Endothelial cell of umbilical vein (primary cell): ENCODE measurements at regions not wholly inside any gene's neighbourhood (a gene's known extent, or its start where the extent isn't known, plus 50 kb on each side); places are given as distances from the start of the nearest gene placed in this dataset.

Experiments
- BruUV-seq: library from RNA; stranded (reverse); fragments of 400-500 nt; replicated peaks from 2 replicates; lab custom pipeline; 2021; lab: Mats Ljungman, UMichigan
- CTCF ChIA-PET: fragments of 300-600, 350-600 bp; sonication (Branson Sonifier 250); formaldehyde crosslinking; loops from one replicate; lab custom pipeline; 2021; ENCODE audit warnings: antibody characterized with exemption, inconsistent platforms; lab: Charles Lee
- POLR2A ChIA-PET: fragments of 300-600, 350-600 bp; sonication (Branson Sonifier 250); formaldehyde crosslinking; loops from one replicate; lab custom pipeline; 2021; ENCODE audit warnings: antibody characterized with exemption, inconsistent platforms; lab: Charles Lee
- DNase-seq: peaks from one replicate; pipeline ENCODE4 v3.0.0-alpha.2; 2011; ENCODE audit warnings: low read depth, low spot score
- FAIRE-seq: peaks from 2 replicates; lab custom pipeline; 2011; peaks lifted over from hg19 to GRCh38; lab: Jason Lieb, UNC
- H2AFZ ChIP-seq: 2 replicates; pipeline ENCODE4 v1.6.0; 2012; ENCODE audit warnings: low read depth, low read length, control low read depth, inconsistent platforms
- H3K27ac ChIP-seq: 2 replicates; pipeline ENCODE4 v1.5.1; 2011; ENCODE audit warnings: low read depth, mild to moderate bottlenecking, control low read depth, low read length, moderate library complexity; ENCODE audit not compliant: insufficient read depth
- H3K27me3 ChIP-seq, 2 experiments: 2 replicates each; pipeline versions ENCODE4 v1.6.0 to v1.6.1; 2011; ENCODE audit warnings: low read length in 2 of 2, mixed read lengths in 1 of 2; ENCODE audit not compliant: control insufficient read depth in 2 of 2, insufficient read depth in 2 of 2
- H3K36me3 ChIP-seq, 2 experiments: 2 replicates in 1 of 2; 3 replicates in 1 of 2; pipeline ENCODE4 v1.5.1; 2011; ENCODE audit warnings: low read length in 2 of 2, mild to moderate bottlenecking in 1 of 2, moderate library complexity in 1 of 2; ENCODE audit not compliant: control insufficient read depth in 2 of 2, insufficient read depth in 2 of 2; ENCODE audit errors: extremely low read depth in 1 of 2
- H3K4me1 ChIP-seq: 3 replicates; pipeline ENCODE4 v1.5.1; 2011; ENCODE audit warnings: mild to moderate bottlenecking, low read length; ENCODE audit not compliant: control insufficient read depth, insufficient read depth; ENCODE audit errors: extremely low read depth
- H3K4me2 ChIP-seq: 2 replicates; pipeline ENCODE4 v1.6.1; 2011; ENCODE audit warnings: low read length, control low read depth, mixed read lengths; ENCODE audit not compliant: insufficient read depth
- H3K4me3 ChIP-seq, 3 experiments: fragments of 200-600 bp in 1 of 3; sonication (generic), shearing (Covaris generic) in 1 of 3; replicated peaks in 1 of 3; 2 replicates each; pipeline ENCODE4 v1.5.1; 2011 to 2016; ENCODE audit warnings: control low read depth in 3 of 3, low read length in 3 of 3, mild to moderate bottlenecking in 2 of 3, inconsistent platforms in 1 of 3, low read depth in 1 of 3, moderate library complexity in 1 of 3; ENCODE audit not compliant: insufficient read depth in 1 of 3
- H3K79me2 ChIP-seq: 2 replicates; pipeline ENCODE4 v1.6.0; 2012; ENCODE audit warnings: low read length, inconsistent platforms; ENCODE audit not compliant: control insufficient read depth, insufficient read depth
- H3K9ac ChIP-seq: replicated peaks from 2 replicates; pipeline ENCODE3; 2011; ENCODE audit warnings: low read length, control low read depth; ENCODE audit not compliant: insufficient read depth; ENCODE audit errors: extremely low read depth
- H3K9me1 ChIP-seq: replicated peaks from 3 replicates; pipeline ENCODE4 v1.6.0; 2011; ENCODE audit warnings: mild to moderate bottlenecking, low read length; ENCODE audit not compliant: control insufficient read depth, insufficient read depth; ENCODE audit errors: extremely low read depth
- H3K9me3 ChIP-seq: replicated peaks from 2 replicates; pipeline ENCODE4 v1.5.1; 2012; ENCODE audit warnings: low read length, inconsistent platforms; ENCODE audit not compliant: control insufficient read depth, insufficient read depth
- H4K20me1 ChIP-seq: replicated peaks from 2 replicates; pipeline ENCODE3; 2011; ENCODE audit warnings: mild to moderate bottlenecking, low read length; ENCODE audit not compliant: control insufficient read depth, insufficient read depth; ENCODE audit errors: extremely low read depth
- EZH2 ChIP-seq: IDR thresholded peaks from 2 replicates; pipeline ENCODE4 v1.6.1; 2012; ENCODE audit warnings: borderline replicate concordance, low read depth, mild to moderate bottlenecking, moderate library complexity, low read length, inconsistent platforms; ENCODE audit not compliant: severe bottlenecking
- FOS ChIP-seq: IDR thresholded peaks from 2 replicates; pipeline ENCODE4 v1.6.1; 2011; ENCODE audit warnings: mild to moderate bottlenecking, low read length, moderate library complexity, borderline replicate concordance; ENCODE audit not compliant: insufficient read depth
- GATA2 ChIP-seq: IDR thresholded peaks from 2 replicates; pipeline ENCODE4 v1.7.0; 2011; ENCODE audit warnings: low read depth, mild to moderate bottlenecking, moderate library complexity, mixed read lengths, low read length; ENCODE audit not compliant: insufficient read length, insufficient read depth
- JUN ChIP-seq: IDR thresholded peaks from 2 replicates; pipeline ENCODE4 v1.6.1; 2011; ENCODE audit warnings: borderline replicate concordance, low read depth; ENCODE audit not compliant: insufficient read length, insufficient read depth
- MYC ChIP-seq: IDR thresholded peaks from one replicate; pipeline ENCODE4 v1.6.1; 2011; ENCODE audit warnings: mild to moderate bottlenecking, low read depth, low read length
- POLR2A ChIP-seq: IDR thresholded peaks from 2 replicates; pipeline ENCODE4 v1.6.1; 2012; ENCODE audit warnings: low read depth, mild to moderate bottlenecking, control low read depth, low read length
- POLR2AphosphoS5 ChIP-seq: IDR thresholded peaks from 2 replicates; pipeline ENCODE4 v1.6.1; 2012; ENCODE audit warnings: low read depth, mild to moderate bottlenecking, control low read depth, low read length, moderate library complexity; ENCODE audit not compliant: insufficient read depth
- dilution Hi-C: fragments of 300-500 bp; cut with MboI; formaldehyde crosslinking; loops from one replicate; pipeline ENCODE4 v1.15.0; 2019; ENCODE audit warnings: low sequenced_read_pairs; ENCODE audit not compliant: extremely low pct_ligation_motif_present
- intact Hi-C: fragments of 100-400 bp; cut with micrococcal nuclease; formaldehyde crosslinking; loops from one replicate; pipeline ENCODE4 v1.10.0; 2022
- TF ChIP-seq, protein P1 (sequence below), 2 donors: IDR thresholded peaks; 1 replicate in 1 of 2; 2 replicates in 1 of 2; pipeline ENCODE4 v1.5.1; 2011; ENCODE audit warnings: low read length in 2 of 2, mild to moderate bottlenecking in 2 of 2, moderate library complexity in 2 of 2, control low read depth in 1 of 2, inconsistent platforms in 1 of 2, low read depth in 1 of 2; ENCODE audit not compliant: insufficient read depth in 1 of 2; ENCODE audit errors: extremely low read depth in 1 of 2
- TF ChIP-seq, protein P2 (sequence below): IDR thresholded peaks from 2 replicates; pipeline ENCODE4 v1.6.1; 2011; ENCODE audit not compliant: insufficient read depth, insufficient read length

DNA sequence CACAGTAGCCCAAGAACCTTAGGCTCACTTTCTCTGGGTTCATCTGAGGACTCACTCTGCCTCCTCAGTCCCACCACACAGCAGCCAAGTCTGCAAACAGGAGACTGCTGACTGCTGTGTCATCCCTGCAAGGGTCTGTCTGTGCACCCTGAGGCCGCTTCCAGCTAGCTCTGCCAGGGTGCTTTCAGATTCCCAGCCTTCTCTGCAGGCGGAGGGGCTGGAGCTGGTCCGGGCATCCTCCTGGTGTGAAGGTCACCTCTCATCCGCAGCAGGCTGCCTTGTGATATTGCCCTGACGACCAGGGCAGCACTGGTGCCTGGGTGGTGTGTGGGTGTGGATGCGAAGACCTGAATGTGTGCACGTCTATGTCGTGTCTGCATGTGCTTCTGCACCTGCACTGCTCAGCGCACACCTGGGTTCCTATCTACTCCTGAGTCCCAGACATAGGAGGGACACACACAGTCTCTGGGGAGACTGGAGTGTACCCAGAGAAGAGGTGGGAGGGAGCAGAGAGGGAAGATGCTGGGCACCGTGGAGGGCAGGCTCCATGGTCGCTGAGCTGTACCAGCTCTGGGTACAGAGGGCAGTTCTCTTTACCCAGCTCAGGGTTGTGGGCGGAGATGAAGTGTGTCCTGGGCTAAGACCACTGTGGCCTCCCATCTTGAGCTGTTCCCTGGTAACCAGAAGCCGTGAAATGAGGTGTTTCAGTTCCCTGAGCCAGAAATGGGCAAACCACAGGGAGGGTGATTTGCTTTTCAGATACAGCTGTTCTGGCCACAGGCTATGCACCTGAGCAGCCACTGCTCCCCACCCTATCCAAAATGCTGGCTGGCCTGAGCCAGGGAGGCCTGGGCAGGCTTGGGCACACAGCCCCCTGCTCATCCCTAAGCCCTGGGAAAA lies 160.9 kb upstream of the CSF3R start:
- no peak overlapping the region for H3K27ac ChIP-seq
- no TSS peak for BruUV-seq
- no peaks in the 10 kb centered on the region for H3K27me3 ChIP-seq
- DNase-seq (no peak), FAIRE-seq (no peak)
- no peaks in the 10 kb centered on the region for H3K4me1 ChIP-seq
- dilution Hi-C loops (no loop called here), intact Hi-C loops (no loop called here)
- no peak overlapping the region for H3K9ac ChIP-seq
- no peak overlapping the region for H2AFZ ChIP-seq
- no peaks in the 10 kb centered on the region for H3K9me1 ChIP-seq
- H4K20me1 ChIP-seq = no peaks in the 10 kb centered on the region
- H3K4me2 ChIP-seq = no peak overlapping the region
- H3K79me2 ChIP-seq = no peaks in the 10 kb centered on the region
- ChIA-PET POLR2A (no interaction called here), CTCF (no interaction called here)
- TF ChIP-seq GATA2 (no peak), MYC (no peak), FOS (no peak), EZH2 (no peak), POLR2AphosphoS5 (no peak), POLR2A (no peak), JUN (no peak)
- TF ChIP-seq, protein P1, sequence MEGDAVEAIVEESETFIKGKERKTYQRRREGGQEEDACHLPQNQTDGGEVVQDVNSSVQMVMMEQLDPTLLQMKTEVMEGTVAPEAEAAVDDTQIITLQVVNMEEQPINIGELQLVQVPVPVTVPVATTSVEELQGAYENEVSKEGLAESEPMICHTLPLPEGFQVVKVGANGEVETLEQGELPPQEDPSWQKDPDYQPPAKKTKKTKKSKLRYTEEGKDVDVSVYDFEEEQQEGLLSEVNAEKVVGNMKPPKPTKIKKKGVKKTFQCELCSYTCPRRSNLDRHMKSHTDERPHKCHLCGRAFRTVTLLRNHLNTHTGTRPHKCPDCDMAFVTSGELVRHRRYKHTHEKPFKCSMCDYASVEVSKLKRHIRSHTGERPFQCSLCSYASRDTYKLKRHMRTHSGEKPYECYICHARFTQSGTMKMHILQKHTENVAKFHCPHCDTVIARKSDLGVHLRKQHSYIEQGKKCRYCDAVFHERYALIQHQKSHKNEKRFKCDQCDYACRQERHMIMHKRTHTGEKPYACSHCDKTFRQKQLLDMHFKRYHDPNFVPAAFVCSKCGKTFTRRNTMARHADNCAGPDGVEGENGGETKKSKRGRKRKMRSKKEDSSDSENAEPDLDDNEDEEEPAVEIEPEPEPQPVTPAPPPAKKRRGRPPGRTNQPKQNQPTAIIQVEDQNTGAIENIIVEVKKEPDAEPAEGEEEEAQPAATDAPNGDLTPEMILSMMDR (IDR thresholded peaks at IDR 0.05; ENCODE audit: extremely low read depth in 1 of 2, insufficient read depth in 1 of 2, low read depth in 1 of 2, low read length in 2 of 2) = no peak
- TF ChIP-seq, protein P2, sequence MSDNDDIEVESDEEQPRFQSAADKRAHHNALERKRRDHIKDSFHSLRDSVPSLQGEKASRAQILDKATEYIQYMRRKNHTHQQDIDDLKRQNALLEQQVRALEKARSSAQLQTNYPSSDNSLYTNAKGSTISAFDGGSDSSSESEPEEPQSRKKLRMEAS = no peak
- H3K9me3 ChIP-seq = no peaks in the 10 kb centered on the region
- no peak overlapping the region for H3K4me3 ChIP-seq
- no peaks in the 10 kb centered on the region for H3K36me3 ChIP-seq
